LNCaP clone FGC (cell line): ENCODE measurements at regions not wholly inside any gene's neighbourhood (a gene's known extent, or its start where the extent isn't known, plus 50 kb on each side); places are given as distances from the start of the nearest gene placed in this dataset.

Experiments
- DNase-seq: peaks from one replicate; pipeline ENCODE4 v3.0.0-alpha.2; 2011; ENCODE audit warnings: low read depth
- H3K4me3 ChIP-seq: 2 replicates; pipeline ENCODE4 v1.5.1; 2011; ENCODE audit warnings: mild to moderate bottlenecking, low read depth, low read length, control low read depth
- TF ChIP-seq, protein P1 (sequence below): IDR thresholded peaks from 2 replicates; pipeline ENCODE4 v1.5.1; 2012; ENCODE audit warnings: mild to moderate bottlenecking; ENCODE audit not compliant: control insufficient read depth, insufficient read depth; ENCODE audit errors: extremely low read depth

DNA sequence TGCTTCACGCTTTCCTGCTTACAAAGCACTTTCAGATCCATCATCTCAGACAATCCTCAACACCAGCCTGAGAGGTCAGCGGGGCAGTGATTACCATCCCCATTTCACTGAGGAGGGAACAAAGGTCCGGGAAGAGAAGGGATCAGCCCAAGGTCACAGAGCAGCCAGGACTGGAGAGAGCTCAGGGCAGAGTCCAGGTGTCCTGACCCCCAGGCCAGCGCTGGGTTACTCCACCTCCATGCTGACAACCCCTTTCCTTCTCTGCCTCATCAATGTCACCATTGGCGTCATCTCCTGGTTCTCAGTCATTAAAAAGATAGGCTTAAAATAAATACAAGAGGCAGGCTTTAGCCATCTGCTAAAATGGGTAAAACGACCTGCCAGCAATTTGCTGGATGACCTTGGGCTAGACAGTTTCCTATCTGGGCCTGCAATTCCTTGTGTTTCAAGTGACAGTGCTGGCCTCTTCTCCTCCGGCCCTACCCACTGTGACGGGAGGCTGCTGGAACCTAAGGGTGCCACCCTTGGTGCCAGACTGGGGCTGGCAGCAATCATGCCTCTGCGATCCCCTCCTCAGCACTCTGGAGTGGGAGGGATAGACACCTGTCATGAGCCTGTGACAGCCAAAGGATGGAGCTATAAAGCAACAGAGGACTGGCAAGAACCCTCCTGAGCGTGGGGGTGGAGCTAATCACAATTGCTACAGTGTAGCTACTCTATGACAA is 79.5 kb upstream of the CCL1 start:
- no peak for DNase-seq
- TF ChIP-seq, protein P1, sequence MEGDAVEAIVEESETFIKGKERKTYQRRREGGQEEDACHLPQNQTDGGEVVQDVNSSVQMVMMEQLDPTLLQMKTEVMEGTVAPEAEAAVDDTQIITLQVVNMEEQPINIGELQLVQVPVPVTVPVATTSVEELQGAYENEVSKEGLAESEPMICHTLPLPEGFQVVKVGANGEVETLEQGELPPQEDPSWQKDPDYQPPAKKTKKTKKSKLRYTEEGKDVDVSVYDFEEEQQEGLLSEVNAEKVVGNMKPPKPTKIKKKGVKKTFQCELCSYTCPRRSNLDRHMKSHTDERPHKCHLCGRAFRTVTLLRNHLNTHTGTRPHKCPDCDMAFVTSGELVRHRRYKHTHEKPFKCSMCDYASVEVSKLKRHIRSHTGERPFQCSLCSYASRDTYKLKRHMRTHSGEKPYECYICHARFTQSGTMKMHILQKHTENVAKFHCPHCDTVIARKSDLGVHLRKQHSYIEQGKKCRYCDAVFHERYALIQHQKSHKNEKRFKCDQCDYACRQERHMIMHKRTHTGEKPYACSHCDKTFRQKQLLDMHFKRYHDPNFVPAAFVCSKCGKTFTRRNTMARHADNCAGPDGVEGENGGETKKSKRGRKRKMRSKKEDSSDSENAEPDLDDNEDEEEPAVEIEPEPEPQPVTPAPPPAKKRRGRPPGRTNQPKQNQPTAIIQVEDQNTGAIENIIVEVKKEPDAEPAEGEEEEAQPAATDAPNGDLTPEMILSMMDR, result no peak

DNA sequence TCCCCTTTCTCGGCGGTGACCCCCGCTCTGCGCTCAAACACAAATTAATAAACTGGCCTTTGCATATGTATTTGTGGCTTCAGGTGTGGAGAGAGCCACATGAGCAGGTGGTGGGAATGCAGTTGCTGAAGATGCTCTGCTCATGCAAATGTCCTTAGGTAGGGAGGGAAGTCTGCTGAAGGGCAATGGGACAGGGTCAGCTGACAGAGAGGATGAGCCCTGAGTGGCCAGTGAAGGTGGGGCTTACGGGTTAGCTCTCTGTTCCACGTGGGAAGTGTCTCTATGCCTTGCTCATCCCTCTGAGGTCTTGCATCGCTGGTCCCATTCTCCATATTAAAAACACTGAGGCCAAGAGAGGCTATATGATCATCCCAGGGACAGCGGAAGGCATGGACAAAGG is 74.2 kb upstream of the CCL1 start:
- no peak overlapping the region for H3K4me3 ChIP-seq
- TF ChIP-seq, protein P1, result no peak
- no peak for DNase-seq

More for the DNA sequence above, 79.5 kb upstream of the CCL1 start:
- no peak overlapping the region for H3K4me3 ChIP-seq

DNA sequence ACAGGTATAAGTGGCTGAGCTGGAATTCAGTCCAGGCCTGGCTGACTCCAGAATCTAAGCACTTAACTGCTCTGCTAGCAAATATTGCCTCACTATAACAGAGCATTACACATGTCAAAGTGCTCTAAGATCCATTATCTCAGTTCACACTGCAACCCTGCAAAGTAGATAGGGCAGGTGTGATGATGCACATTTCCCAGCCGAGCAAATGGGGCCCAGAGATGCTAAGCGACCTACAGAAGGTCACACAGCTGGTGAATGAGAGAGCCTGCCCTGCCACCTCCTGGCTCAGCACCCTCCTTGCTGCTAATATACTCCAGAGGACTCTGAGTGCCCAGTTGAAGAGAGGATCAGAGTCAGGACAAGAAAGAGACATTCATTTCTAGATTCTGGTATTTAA is 73.6 kb upstream of the CCL1 start:
- no peak overlapping the region for H3K4me3 ChIP-seq
- TF ChIP-seq, protein P1, result no peak
- DNase-seq, result no peak

DNA sequence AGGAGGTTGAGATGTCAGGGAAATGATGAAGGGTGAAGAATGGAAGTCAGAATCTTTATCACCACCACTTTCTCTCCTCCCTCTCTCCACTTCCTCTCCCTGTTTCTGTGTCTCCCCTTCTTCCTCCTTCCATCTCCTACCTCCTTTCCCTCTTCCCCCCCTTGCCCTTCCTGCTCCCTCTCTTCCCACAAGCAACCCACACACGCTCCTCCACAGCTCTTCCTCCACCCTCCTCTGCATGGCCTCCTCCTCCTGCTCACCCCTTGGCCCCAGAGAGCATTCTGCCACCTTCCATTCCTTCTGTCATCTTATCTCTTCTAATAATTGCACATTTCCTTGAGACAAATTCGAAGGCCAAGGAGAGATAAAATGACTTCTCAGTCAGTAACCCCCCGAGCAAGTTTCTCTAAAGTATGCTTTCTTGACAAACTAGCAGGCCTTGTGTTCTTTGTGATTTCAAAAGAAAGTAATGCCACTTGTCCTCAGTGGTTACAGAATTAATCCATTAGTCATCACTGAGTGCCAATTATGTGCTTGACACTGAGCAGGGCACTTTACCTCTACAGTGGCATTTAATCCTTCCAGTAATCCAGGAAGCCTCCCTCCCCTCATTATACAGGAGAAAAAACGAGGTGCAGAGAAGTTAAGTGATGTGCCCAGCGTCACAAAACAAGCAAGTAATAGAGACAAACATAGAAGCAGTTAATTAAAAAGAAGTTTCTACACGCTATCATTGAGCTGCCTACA is 72.3 kb upstream of the CCL1 start:
- TF ChIP-seq, protein P1, result no peak
- DNase-seq, result no peak
- no peak overlapping the region for H3K4me3 ChIP-seq

DNA sequence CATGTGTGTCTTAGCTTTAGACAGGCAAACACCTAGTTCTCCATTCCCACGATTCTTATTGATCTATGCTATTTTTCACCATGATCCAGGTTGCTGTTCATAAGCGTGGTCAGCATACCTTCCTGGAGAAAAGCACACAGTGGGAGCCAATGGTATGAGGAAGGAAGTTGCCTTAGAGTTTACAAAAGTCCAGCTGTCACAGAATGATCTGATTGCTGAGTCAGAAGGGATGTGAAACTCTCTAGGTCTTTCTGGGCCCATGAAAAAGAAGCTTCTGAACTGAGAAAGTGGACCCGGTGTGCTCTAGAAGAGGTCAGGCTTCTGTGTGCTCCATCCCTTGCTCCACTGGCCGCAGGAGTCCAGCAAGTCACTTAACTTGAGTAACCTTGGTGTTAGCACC is 71.0 kb upstream of the CCL1 start:
- no peak for DNase-seq
- H3K4me3 ChIP-seq, result no peak overlapping the region
- TF ChIP-seq, protein P1, result no peak

DNA sequence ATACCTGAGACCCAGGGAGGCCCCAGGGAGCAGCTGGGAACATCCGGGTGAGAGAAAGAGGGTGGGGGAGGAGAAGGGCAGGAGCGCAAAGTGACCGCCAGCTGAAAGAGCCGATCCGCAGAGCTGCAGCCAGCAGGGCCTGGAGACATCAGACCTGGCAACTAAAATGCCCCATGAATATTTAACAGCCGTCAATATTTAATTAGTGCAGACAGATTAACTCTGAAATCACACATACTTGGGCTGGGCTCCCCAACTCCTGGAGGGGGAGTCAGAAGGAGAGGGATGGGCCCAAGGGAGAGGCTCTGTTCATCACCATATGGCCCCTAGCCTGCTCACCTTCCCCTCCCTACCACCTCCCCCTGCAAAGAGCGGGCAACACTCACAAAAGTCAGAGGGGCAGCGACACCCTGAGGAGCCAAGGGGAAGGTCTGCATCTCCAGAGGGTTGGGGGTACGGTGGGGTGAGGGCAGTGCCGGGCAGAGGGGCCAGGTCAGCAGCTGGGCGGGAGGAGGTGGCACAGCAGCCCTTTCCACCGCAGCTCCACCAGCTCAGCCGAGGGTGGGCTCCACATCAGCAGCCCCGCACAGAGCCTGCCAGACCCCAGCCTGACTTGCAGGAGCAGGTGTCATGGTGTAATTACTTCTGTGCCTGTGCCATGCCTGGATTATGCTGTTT is 61.9 kb upstream of the CCL1 start:
- TF ChIP-seq, protein P1, result no peak
- DNase-seq, result no peak
- H3K4me3 ChIP-seq, result no peak overlapping the region
